ENCODE measurements at regions not wholly inside any gene's neighbourhood (a gene's known extent, or its start where the extent isn't known, plus 50 kb on each side); places are given as distances from the start of the nearest gene placed in this dataset.
"Not testable (repeated sequence)": the region's sequence is repeated elsewhere in the genome, so short reads cannot be mapped to it uniquely, and the experiment has no call there.

GRCh38 chr21:8464403-8465152 is 2056.8 kb upstream of the TPTE start:
- not testable (repeated sequence) for DNase-seq

GRCh38 chr21:8466642-8467041 is 2054.7 kb upstream of the TPTE start:
- not testable (repeated sequence) for DNase-seq
